ENCODE measurements at regions not wholly inside any gene's neighbourhood (a gene's known extent, or its start where the extent isn't known, plus 50 kb on each side); places are given as distances from the start of the nearest gene placed in this dataset.

GRCh38 chr2:7492719-7493118 is 575.5 kb downstream of the RNF144A start:
- FAIRE-seq (no peak), DNase-seq (no peak), ATAC-seq (peak in 1 of 4 donors; percentile 23)
- Histone ChIP-seq H3K36me3 (no peaks in the 10 kb centered on the region), H3K9me3 (no peaks in the 10 kb centered on the region), H3K4me3 (no peak overlapping the region), H3K27me3 (no peaks in the 10 kb centered on the region), H3K27ac (no peak overlapping the region), H3K4me1 (no peaks in the 10 kb centered on the region)
- intact Hi-C loops (cut with DNase I) = no loop called here
- TF ChIP-seq CTCF (IDR thresholded peaks at IDR 0.05) = no peak
- 14 to 38% methylated on average over 1 of the region's 1 CpG for WGBS, 2 donors

DNA sequence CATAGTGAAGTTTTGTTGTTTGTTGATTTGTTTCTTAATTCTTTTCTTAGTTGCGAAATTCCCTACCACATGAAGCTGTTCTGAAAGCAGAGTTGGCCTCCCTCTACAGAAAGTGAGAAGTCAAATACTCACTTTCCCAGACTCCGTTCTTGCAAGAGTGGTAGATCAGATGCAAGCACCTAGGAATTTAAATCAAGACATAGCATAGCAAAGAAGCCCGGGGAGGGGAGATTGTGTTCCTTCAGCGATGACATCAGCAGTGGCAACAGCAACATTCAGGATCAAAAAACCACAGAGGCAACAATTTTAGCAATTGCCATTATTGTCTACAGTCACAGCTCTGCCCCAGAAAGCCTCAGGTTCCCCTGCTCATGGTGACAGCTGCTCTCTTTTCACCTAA is 580.0 kb downstream of the RNF144A start:
- no peak for DNase-seq
- TF ChIP-seq CTCF (IDR thresholded peaks at IDR 0.05) = no peak
- ATAC-seq = no peak
- Histone ChIP-seq H3K4me1 (no peaks in the 10 kb centered on the region), H3K27me3 (no peaks in the 10 kb centered on the region), H3K9me3 (no peaks in the 10 kb centered on the region), H3K36me3 (no peaks in the 10 kb centered on the region), H3K27ac (no peak overlapping the region), H3K4me3 (no peak overlapping the region)
- 80 to 84% methylated on average over 4 of the region's 4 CpGs for WGBS, 2 donors
- no peak for FAIRE-seq
- intact Hi-C loops (cut with DNase I) = no loop called here

DNA sequence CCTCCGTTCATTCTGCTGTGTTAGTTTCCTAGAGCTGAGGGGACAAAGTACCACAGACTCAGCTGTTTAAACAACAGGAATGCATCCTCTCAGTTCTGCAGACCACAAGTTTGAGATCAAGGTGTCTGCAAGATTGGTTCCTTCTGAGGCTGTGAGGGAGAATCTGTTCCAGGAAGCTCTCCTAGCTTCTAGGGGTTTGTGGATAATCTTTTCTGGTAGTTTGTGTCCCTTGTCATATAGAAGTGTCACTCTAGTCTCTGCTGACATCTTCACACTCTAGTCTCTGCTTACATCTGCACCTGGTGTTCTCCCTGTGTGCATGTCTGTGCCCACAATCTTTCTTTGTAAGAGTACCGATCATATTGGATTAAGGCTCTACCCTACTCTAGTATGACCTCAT is 581.8 kb downstream of the RNF144A start:
- 77 to 83% methylated on average over 2 of the region's 2 CpGs for WGBS, 2 donors
- Histone ChIP-seq H3K36me3 (no peaks in the 10 kb centered on the region), H3K27me3 (no peaks in the 10 kb centered on the region), H3K4me3 (no peak overlapping the region), H3K4me1 (no peaks in the 10 kb centered on the region), H3K9me3 (no peaks in the 10 kb centered on the region), H3K27ac (no peak overlapping the region)
- ATAC-seq = no peak
- no peak for DNase-seq
- intact Hi-C loops (cut with DNase I) = no loop called here
- FAIRE-seq = no peak
- no peak for TF ChIP-seq CTCF (IDR thresholded peaks at IDR 0.05)

GRCh38 chr2:7502336-7502735 is 585.1 kb downstream of the RNF144A start:
- no peak for ATAC-seq
- Histone ChIP-seq H3K4me1 (no peaks in the 10 kb centered on the region), H3K27ac (no peak overlapping the region), H3K4me3 (no peak overlapping the region), H3K27me3 (no peaks in the 10 kb centered on the region), H3K9me3 (no peaks in the 10 kb centered on the region), H3K36me3 (no peaks in the 10 kb centered on the region)
- intact Hi-C loops (cut with DNase I) = no loop called here
- FAIRE-seq = no peak
- TF ChIP-seq CTCF (IDR thresholded peaks at IDR 0.05) = no peak
- no peak for DNase-seq

DNA sequence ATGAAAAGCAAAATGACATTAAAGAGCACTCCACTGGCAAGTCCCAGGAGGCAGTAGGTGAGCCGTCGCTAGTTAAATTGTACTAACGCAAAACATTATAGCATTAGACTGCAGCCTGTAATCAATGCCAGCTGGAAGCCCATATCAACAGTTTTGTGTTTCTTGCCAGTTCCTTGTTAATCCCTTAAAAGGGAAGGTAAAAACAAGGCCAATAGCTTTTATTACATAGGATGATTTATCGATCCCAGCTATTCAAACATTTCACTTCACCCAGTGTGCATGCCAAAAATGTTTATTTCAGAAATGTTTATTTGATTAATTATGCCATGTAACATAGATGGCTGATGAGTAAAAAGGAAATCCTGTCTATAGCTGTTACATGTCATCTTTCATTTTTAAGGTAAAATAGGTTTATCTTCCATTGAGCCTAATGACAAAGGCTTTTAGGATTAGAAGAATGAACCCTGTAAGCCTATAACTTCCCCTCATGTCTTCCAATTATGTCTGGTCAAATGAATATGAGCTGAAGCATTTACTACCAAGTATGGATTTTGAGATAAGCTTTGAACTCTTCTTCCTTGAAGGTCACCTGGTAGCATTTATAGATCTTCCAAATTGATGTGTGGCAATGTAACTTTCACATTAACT is 591.2 kb downstream of the RNF144A start:
- Histone ChIP-seq H3K27ac (no peak overlapping the region), H3K36me3 (no peaks in the 10 kb centered on the region), H3K4me3 (no peak overlapping the region), H3K9me3 (no peaks in the 10 kb centered on the region), H3K27me3 (no peaks in the 10 kb centered on the region), H3K4me1 (peaks cover 0 to 8% (median 0%) of the 10 kb centered on the region in 3 donors)
- TF ChIP-seq CTCF (IDR thresholded peaks at IDR 0.05) = no peak
- intact Hi-C loops (cut with DNase I) = no loop called here
- peak in 1 of 6 donors; percentile 12 for DNase-seq
- peak in 1 of 4 donors; percentile 24 for ATAC-seq
- FAIRE-seq = no peak
- WGBS, 2 donors = 10 to 18% methylated on average over 4 of the region's 4 CpGs
